HG03095 (cell line): ENCODE measurements at regions not wholly inside any gene's neighbourhood (a gene's known extent, or its start where the extent isn't known, plus 50 kb on each side); places are given as distances from the start of the nearest gene placed in this dataset.
"Not testable (repeated sequence)": the region's sequence is repeated elsewhere in the genome, so short reads cannot be mapped to it uniquely, and the experiment has no call there.

Source experiments
- ATAC-seq: cut with Tn5 transposase; IDR thresholded peaks from one replicate; pipeline ENCODE4 v1.9.1; 2021; ENCODE audit warnings: moderate library complexity; ENCODE audit not compliant: unreplicated experiment

DNA sequence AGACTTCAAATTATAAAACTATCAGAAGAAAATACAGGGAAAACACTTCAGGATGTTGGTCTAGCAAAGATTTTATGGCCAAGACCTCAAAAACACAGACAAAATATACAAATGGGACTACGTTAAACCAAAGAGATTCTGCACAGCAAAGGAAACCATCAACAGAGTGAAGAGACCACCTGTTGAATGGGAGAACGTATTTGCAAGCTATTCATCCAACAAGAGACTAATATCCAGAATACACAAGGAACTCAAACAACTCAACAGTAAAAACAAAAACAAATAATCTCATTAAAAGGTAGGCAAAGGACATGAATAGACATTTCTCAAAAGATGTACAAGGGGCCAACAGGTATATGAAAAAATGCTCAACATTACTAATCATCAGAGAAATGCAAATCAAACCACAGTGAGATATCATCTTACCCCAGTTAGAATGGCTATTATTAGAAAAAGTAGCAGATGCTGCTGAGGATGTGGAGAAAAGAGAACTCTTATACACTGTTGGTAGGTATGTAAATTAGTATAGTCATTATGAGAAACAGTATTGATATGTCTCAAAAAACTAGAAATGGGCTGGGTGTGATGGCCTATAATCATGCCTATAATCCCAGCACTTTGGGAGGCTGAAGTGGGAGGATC is 112.6 kb downstream of the LRIG2 start:
- ATAC-seq, result peak; percentile 97

DNA sequence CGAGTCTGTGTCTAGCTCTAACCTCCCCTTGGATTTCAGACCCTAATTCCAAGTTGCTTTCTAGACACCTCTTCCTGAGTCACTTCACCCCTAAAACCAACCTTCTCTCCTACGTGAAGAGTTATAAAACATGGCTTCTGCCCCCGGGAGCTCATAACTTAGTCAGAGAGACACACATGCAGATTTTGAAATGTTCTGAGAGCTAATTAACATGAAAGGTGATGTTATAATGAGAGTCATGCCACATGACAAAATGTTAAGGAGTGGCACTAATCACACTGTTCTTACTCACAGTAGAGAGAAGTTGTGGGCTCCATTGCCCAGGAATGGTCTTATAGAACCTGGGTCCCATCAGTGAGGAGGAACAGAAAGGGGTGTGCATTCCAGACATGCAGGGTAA is 117.1 kb downstream of the LRIG2 start:
- ATAC-seq, result no peak

DNA sequence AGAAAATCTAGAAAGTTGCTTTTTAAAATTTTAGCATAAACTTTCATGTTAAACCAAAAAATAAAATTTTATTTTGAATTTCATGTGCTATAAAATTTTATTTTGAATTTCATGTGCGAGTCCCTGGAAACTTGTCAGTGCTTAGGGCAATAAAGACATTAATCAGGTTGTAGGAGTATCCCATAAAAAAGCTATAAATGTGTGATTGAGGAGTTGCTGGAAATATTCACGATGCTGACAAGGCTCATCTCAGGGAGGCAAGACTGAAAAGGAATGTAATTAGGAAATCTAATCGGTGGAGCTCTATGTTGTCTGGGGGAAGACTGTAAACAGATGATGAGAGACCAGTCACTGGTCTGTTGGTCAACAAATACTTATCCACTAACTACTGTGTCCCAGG is 117.9 kb downstream of the LRIG2 start:
- ATAC-seq, result no peak

DNA sequence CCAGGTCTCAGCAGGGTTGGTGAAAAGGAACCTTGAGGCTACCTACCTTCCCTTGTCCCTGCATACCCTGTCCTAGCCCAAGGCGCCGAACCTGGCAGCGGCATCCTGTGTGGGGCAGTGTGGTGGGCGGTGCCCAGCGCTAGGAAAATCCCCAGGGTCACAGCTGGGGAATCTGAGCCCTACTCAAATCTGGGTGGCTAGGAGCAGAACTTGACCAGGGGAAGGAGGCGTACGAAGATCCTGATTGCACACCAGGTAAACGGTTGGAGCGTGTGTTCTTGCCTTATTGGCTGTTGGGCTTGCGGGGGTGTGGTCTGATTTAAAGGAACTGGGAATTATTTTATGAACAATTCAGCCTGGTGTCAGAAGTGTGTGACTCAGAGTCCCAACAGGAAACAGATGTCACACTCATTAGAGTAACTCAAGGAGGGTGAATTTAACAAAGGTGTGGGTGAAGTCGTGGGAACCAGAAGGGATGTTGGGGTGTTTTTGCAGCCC is 118.6 kb downstream of the LRIG2 start:
- ATAC-seq, result peak; percentile 65

DNA sequence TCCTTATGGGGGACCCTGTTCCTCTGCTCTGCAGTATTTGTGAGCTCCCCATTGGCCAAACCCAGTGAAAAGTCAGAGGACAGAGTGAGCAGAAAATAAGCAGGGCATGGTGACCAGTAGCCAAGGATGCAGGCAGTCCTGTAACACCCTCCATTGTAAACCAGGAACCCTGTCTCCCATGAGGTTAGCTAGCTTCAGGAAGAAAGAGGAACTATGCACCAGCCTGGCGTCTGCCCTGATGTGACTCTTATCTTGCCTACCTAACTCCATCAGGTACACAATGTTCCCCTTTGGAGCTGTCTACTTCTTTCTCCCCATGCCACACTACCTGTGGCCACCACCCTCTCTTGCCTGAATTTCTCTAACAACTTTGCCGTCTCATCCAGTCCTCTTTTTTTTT is 119.2 kb downstream of the LRIG2 start:
- peak; percentile 22 for ATAC-seq

DNA sequence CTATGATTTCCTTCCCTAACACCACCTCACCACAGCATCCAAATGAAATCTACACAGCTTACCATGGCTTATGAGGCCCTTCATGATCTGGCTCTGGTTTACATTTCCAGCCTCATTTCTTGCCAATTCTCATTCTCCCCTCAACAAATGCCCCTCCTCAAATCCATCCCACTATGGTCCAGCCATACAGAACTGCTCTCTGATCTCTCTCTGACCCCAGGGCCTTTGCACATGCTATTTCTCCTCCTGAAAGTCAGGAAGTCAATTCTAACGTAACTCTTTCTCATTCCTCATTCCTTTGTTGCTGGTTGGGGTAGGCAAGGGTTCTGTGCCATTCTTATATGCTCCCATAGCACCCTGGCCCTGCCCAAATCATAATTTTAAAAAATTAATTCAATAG is 120.0 kb downstream of the LRIG2 start:
- ATAC-seq, result no peak

DNA sequence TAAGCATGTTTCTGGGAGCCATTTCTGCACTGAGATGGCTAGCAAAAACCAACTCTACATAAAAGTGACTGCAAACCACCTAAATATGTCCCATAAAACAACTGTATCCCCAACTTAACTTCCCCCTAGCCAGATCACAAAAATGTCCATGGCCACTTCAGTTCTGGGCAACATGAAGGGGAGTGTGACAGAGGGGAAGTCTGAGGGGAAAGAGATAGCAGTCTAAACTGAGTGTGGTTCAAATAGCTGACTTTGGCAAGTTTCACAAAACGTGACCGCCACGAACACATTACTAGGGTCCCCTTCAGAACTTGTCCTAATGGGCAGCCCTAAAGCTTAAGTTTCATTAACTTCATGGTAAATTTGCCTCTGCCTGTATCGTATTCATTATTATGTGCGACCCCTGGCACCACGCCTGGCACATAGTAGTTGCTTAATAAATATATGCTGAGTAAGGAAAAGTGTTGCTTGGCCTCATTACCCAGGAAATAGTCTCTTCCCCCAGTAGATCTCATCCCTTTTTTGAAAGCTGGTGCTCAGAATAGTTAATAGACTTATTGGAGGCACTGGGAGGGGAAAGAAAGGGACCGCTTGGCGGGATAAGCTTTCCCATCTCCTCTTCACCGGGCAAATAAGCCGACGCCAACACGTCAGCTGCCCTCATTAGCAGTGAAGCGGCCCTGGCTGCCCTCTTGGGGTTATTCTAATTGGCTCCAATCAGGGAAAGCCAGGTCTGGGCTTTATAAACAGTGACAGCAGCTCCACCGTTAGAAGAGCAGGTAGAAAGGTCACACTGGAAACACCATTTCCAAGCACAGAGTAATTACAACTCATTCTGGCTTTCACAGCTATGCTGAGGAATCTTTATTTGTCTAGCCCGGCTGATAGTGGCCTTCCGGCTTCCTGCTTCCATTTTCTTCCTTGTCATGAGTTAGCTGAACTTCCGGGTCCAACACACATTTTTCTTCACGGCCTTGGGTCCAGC is 122.1 kb downstream of the LRIG2 start:
- no peak for ATAC-seq

DNA sequence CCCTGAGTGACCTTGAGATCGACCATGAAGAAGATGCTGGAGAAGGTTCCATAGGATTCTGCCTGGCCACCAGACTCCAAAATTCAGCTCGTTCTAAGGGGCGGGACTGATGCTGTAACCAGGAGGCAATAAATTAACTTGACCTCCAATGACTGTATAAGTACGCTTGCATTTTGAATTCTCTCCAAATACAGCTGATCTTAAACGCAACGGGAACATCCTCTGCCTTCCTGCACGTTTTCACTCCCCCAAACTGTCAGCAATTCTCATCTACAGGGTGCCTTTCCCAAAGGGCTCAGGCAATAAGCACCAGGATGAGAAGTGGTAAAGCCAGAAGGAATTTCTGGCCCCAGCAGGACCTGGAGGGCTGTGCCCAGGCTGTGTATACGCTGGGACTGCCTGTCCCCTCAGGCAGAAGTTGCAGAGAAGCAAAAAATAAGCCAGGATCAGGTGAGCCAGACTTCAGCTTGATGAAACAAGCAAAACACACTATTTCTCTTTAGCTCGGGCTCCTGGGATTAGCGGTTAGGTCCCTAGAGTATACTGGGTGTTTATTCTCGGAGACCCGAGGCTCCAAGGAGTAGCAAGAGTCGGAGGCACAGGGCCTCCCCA is 124.8 kb downstream of the LRIG2 start:
- no peak for ATAC-seq

DNA sequence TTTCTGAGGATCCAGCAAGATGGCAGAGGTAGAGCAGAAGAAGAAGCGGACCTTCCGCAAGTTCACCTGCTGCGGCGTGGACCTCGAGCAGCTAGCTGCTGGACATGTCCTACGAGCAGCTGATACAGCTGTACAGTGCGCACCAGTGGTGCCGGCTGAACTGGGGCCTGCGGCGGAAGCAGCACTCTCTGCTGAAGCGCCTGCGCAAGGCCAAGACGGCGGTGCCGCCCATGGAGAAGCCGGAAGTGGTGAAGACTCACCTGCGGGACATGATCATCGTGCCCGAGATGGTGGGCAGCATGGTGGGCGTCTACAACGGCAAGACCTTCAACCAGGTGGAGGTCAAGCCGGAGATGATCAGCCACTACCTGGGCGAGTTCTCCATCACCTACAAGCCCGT is 125.8 kb downstream of the LRIG2 start:
- ATAC-seq, result no peak

DNA sequence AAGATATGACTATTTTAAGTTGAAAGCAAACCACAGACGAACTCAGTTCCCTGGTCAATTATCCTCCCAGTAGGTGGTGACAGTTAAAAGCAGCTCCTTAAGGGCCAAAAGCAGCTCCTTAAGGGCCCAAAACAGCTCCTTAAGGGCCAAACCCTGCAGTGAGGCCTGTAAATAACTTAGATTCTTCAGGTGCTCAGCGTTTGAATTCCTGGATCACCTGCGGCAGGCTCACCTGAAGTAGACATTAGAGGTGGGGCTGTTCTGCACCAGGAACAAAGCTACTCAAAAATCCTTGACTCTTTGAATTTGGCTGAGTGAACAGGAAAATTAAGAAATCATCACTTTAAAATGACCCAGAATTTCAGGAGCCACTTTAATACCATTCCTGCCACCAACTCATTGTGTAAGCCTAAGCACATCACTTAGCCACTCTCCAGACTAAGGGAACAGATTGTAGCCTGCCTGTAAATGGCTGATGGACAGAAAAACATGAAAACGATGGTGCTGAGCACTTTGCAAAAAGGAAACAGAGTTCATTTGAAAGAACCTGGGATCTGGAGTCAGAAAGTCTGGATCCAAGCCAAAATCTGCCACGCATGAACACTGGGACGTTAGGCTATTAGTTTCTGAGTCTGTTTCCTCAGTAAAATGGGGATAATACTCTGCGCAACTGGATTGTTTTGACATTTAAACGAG is 126.9 kb downstream of the LRIG2 start:
- no peak for ATAC-seq

DNA sequence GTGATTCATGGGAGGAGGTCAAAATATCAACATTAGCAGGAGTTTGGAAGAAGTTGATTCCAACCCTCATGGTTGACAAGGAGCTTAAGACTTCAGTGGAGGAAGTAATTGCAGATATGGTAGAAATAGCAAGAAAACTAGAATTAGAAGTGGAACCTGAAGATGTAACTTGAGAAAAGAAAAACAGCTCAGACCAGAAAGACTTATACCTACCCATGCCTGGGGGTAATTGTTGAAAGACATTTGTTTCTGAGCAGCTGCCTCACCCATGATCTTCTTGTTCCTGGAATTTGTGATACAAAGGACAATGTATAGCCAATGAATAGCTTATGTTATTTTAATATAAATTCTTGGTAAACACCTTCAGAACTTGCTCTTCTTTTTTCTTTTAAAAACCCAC is 128.6 kb downstream of the LRIG2 start:
- no peak for ATAC-seq

DNA sequence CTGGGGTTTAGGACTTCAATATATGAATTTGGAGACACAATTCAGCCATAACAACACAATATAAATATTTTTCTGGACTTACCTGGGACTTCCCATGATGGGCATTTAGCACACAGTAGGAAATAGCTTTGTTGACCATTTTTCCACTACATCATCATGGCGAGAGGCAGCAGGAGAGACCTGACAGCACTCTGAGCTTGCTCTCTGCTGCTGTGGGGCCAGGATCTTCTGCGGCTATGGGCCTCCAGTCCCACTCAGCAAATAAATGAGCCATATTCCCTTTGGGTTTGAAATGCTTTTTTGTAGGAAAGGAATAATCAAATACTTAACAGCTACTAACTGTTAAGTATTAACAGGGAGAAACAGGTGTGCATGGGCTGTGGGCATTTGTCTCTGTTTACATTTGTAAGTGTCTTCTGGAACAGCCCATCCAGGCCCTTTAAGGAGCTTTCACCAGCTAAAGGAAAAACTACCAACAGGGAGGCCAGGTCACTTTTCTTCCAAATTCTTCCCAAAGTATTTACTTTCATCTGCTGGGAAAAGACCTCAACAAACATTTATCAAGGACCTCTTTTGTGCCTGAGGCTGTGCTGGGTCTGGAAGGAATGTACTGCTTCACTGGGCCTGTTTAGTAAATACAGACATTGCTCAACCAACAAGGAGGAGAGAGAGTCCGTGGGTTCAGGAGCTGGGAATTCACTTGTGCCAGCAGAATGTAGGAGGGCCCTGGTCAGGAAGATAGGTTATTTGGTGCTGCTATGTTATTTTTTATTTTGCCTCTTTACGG is 133.2 kb downstream of the LRIG2 start:
- ATAC-seq, result no peak

DNA sequence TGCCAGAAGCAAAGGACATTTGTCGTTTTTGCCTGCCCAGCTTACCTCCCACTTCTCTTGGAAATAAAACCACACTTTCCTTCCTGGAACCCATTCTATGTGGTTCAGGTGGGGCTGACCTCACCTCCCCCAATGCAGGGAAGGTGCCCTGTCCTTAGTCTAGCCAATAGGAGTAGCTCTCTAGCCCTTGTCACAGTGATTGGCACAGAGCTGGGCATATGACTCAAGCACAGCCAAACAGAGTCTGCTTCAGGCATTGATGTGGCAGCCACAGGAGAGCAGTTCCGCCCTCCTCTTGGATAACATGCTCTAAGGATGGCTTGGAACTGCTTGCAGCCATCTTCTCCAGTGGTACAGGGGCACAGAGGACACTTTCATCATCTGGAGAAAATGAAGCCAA is 134.0 kb downstream of the LRIG2 start:
- no peak for ATAC-seq

DNA sequence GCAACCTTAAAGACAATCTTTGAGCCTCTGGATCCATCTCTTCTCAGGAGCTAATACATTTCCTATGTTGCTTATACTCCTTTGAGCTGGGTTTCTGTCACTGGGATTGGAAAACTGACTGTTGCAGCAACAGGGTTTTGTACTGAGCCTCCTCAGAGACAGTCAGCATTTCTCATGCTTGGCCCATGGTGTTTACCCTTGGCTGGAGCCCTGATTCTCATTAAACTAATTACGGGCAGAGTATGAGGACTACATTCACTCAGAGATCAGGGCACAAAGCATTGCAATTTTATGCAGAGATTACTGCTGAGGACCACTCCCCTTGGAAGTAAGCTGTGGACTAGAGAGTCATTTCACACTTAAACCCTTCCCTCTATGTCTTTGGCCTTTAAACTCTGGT is 134.5 kb downstream of the LRIG2 start:
- ATAC-seq, result no peak

DNA sequence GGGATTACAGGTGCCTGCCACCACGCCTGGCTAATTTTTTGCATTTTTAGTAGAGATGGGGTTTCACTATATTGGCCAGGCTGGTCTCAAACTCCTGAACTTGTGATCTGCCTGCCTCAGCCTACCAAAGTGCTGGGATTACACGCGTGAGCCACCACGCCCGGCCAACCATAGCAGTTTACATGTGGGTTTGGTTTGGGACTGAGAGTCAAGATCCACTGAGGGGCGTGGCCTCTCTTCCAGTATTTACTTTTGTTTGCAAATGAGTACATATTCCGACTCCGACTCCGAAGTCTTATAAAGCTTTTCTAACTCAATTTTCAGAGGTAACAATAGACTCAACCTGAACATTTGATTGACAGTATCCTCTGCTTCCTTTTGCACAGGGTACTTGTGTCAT is 135.4 kb downstream of the LRIG2 start:
- ATAC-seq, result not testable (repeated sequence)

DNA sequence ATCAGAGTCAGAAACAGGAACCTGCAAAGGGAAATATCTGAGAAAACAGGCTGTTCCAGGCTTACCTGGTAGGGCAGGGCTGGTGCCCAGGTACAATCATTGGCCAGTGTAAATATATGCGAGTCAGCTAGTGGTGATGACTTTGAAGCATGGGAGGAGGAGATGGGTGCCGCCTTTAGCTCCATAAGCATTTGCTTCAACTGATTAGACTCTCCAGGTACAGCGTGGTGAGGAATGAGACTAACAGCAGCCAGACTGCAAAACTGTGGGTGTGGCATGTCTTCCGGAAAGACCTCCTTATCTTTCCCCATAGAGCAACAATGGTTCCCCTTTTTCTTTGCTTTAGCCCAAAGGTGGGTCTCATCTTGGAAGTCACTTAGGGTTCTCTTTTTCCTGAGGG is 137.2 kb downstream of the LRIG2 start:
- no peak for ATAC-seq

DNA sequence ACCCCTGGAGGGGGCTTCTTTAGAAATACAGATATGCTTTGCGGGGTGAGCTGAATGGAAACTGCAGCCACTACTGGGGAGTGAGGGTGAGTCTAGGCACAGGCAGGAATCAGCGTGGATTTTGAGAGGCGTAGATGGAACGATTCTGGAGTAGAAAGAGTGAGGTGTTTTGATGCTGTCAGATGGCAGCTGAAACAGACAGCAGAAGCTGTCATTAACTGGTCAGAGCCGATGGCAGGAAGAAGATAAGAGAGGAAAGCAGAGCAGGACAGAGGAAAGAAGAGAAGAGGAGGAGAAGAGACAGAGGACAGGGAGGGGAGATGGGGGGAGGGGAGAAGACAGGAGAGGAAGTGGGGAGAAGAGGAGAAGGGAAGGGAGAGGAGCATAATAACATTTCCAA is 138.5 kb downstream of the LRIG2 start:
- ATAC-seq, result no peak

DNA sequence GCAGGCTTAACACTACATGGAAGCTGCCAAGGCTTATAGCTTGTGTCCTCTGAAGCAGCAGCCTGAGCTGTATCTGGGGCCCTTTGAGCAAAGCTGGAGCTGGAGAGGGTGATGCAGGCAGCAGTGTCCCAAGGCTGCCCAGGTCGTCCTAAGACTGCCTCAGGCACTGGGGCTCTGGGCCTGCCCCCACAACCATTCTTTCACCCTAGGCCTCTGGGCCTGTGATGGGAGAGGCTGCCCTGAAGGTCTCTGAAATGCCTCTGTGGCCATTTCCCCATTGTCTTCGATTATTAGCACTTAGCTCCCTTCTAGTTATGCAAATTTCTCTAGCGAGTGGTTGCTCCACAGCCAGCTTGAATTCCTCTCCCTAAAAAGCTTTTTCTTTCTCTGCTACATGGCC is 142.0 kb downstream of the LRIG2 start:
- no peak for ATAC-seq

DNA sequence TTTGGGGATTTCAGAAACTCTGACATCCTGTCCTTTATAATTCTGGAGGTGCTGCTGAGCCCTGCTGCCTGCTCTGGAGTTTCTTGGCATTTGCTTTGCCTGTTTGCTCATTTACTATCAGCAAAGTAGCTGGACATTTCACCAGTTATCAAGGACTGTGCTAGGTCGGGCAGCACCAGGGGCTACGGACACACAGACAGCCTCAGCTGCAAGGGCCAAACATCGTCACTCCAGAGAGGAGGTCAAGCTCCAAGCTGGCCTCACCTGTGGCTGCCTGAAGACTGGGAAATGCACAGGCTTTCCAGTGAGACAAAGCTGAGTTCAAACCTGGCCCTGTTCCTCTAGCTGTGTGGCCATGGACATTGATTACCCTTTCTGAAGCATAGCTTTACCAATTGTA is 143.7 kb downstream of the LRIG2 start:
- no peak for ATAC-seq

DNA sequence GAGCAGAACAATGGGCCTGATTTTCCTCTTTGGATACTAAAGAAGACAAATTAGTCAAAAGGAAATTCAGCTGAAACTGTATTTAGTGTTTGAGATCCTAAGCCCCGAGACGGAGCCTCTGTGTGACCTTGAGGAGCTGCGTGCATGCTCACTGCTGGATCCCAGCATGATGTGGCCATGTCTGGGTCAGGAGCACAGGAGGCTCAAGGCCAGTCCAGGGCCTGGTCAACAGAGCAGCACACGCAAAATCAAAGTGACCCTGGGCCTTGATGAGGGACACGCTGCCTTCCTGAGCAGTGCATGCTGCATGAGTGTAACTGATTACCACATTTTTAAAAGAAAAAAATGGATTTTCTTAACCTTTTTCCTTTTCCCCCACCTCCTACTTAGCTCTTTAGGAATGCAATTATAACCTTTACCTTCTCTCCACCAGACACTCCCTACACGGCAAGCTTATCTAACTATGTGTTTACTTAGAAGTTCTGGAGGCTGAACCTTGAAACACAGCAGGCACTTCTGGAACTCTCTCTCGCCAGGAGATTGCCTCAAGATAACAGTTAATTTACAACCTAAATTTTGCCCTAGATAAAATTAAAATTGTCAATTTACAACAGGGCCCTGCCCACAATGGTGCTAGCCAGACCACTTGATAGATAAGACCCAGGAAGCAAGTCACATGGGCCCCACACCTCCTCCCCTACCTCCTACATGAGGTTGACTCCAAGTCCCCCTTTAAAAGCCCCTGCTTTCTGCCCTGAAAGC is 144.6 kb downstream of the LRIG2 start:
- no peak for ATAC-seq
